ENCODE measurements at regions not wholly inside any gene's neighbourhood (a gene's known extent, or its start where the extent isn't known, plus 50 kb on each side); places are given as distances from the start of the nearest gene placed in this dataset.

DNA sequence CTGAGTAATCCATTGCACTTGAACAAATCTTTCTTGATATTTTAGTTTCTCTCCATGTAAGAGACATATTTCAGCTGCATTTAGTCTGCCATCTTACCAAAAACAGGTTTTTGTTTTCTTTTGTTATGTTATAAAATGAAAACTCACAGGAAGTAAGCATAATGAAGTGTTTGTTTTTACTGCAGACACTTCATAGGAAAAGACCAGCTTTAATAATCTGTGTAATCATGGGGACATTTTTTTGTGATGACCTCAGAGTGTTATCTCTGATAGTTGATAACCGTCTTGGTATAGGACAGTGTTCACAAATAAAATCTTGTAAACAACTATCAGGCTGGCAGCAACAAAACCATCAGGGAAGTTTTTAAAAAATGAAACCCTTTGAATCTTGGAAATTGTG lies 266.2 kb upstream of the OR4E1 start:
- no peaks in the 10 kb centered on the region for H3K36me3 ChIP-seq (ENCODE audit: control insufficient read depth, insufficient read depth, low read length)
- no peak overlapping the region for H3K56ac ChIP-seq (ENCODE audit: extremely low read depth, insufficient read depth, low read length)
- no peak overlapping the region for H2AFZ ChIP-seq (replicated peaks; ENCODE audit: low read length, poor library complexity)
- no peak overlapping the region for H4K91ac ChIP-seq (ENCODE audit: insufficient read depth, low read depth, low read length)
- no peak overlapping the region for H3K14ac ChIP-seq (replicated peaks; ENCODE audit: low read depth, low read length)
- intact Hi-C loops (cut with micrococcal nuclease): no loop called here
- H3K27me3 ChIP-seq (ENCODE audit: control insufficient read depth, insufficient read depth, low read length): no peaks in the 10 kb centered on the region
- in situ Hi-C loops (cut with MboI; ENCODE audit: low sequenced_read_pairs): no loop called here
- H3K4me2 ChIP-seq (ENCODE audit: low read depth, low read length): no peak overlapping the region
- H3K9me1 ChIP-seq (ENCODE audit: insufficient read depth, low read length): no peaks in the 10 kb centered on the region
- H4K20me1 ChIP-seq (ENCODE audit: insufficient read depth, low read length): no peaks in the 10 kb centered on the region
- H3K4me1 ChIP-seq (ENCODE audit: control insufficient read depth, insufficient read depth, low read length): no peaks in the 10 kb centered on the region
- H4K5ac ChIP-seq (ENCODE audit: low read depth, low read length): no peak overlapping the region
- no peak overlapping the region for H2BK20ac ChIP-seq (ENCODE audit: low read depth, low read length)
- POLR2A ChIA-PET (ENCODE audit: unreplicated experiment): no interaction called here
- no peak overlapping the region for H2AK9ac ChIP-seq (replicated peaks; ENCODE audit: low read depth, low read length, poor library complexity)
- DNase-seq (no peak), ATAC-seq (ENCODE audit: low read depth) (no peak)
- no peak overlapping the region for H3K4ac ChIP-seq (ENCODE audit: low read depth, low read length)
- dilution Hi-C loops (cut with HindIII; ENCODE audit: low sequenced_read_pairs, unreplicated experiment): no loop called here
- no peak overlapping the region for H3K9ac ChIP-seq (ENCODE audit: low read depth, low read length)
- TF ChIP-seq, protein P1, sequence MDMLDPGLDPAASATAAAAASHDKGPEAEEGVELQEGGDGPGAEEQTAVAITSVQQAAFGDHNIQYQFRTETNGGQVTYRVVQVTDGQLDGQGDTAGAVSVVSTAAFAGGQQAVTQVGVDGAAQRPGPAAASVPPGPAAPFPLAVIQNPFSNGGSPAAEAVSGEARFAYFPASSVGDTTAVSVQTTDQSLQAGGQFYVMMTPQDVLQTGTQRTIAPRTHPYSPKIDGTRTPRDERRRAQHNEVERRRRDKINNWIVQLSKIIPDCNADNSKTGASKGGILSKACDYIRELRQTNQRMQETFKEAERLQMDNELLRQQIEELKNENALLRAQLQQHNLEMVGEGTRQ (IDR thresholded peaks at IDR 0.05; ENCODE audit: low read depth, low read length): no peak
- TF ChIP-seq RCOR1 (IDR thresholded peaks at IDR 0.05; ENCODE audit: insufficient replicate concordance, low read length): no peak
- TF ChIP-seq, protein P2, sequence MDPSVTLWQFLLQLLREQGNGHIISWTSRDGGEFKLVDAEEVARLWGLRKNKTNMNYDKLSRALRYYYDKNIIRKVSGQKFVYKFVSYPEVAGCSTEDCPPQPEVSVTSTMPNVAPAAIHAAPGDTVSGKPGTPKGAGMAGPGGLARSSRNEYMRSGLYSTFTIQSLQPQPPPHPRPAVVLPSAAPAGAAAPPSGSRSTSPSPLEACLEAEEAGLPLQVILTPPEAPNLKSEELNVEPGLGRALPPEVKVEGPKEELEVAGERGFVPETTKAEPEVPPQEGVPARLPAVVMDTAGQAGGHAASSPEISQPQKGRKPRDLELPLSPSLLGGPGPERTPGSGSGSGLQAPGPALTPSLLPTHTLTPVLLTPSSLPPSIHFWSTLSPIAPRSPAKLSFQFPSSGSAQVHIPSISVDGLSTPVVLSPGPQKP (IDR thresholded peaks at IDR 0.05; ENCODE audit: borderline replicate concordance, low read depth, low read length): no peak
- no peak for TF ChIP-seq MXI1 (IDR thresholded peaks at IDR 0.05; ENCODE audit: borderline replicate concordance, low read depth, low read length)
- no peak for TF ChIP-seq CHD1 (IDR thresholded peaks at IDR 0.05; ENCODE audit: low read depth, low read length)
- TF ChIP-seq CEBPB (IDR thresholded peaks at IDR 0.05; ENCODE audit: low read depth, low read length): no peak
- no peak for TF ChIP-seq RFX5 (IDR thresholded peaks at IDR 0.05; ENCODE audit: low read depth, low read length)
- TF ChIP-seq SMC3 (IDR thresholded peaks at IDR 0.05; ENCODE audit: low read depth, low read length): no peak
- TF ChIP-seq RAD21 (IDR thresholded peaks at IDR 0.05; ENCODE audit: low read length): no peak
- TF ChIP-seq POLR2A (IDR thresholded peaks at IDR 0.05; ENCODE audit: low read depth, low read length): no peak
- TF ChIP-seq MAZ (IDR thresholded peaks at IDR 0.05; ENCODE audit: borderline replicate concordance, low read depth, low read length): no peak
- TF ChIP-seq, protein P3, sequence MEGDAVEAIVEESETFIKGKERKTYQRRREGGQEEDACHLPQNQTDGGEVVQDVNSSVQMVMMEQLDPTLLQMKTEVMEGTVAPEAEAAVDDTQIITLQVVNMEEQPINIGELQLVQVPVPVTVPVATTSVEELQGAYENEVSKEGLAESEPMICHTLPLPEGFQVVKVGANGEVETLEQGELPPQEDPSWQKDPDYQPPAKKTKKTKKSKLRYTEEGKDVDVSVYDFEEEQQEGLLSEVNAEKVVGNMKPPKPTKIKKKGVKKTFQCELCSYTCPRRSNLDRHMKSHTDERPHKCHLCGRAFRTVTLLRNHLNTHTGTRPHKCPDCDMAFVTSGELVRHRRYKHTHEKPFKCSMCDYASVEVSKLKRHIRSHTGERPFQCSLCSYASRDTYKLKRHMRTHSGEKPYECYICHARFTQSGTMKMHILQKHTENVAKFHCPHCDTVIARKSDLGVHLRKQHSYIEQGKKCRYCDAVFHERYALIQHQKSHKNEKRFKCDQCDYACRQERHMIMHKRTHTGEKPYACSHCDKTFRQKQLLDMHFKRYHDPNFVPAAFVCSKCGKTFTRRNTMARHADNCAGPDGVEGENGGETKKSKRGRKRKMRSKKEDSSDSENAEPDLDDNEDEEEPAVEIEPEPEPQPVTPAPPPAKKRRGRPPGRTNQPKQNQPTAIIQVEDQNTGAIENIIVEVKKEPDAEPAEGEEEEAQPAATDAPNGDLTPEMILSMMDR (conservative IDR thresholded peaks at IDR 0.05; ENCODE audit: low read depth, low read length): no peak
- no peak for TF ChIP-seq FOS (IDR thresholded peaks at IDR 0.05; ENCODE audit: low read depth, low read length)
- TF ChIP-seq BHLHE40 (IDR thresholded peaks at IDR 0.05; ENCODE audit: low read depth, low read length): no peak
- TF ChIP-seq NFE2L2 (IDR thresholded peaks at IDR 0.05; ENCODE audit: low read depth, low read length): no peak
- no peak for TF ChIP-seq MAFK (IDR thresholded peaks at IDR 0.05; ENCODE audit: low read depth, low read length)
- H3K27ac ChIP-seq (ENCODE audit: insufficient read depth, low read length): no peak overlapping the region
- CTCF ChIA-PET: no interaction called here
- H2BK5ac ChIP-seq (ENCODE audit: low read depth, low read length, poor library complexity, severe bottlenecking): no peak overlapping the region
- no peak overlapping the region for H2AK5ac ChIP-seq (ENCODE audit: low read depth, low read length)
- H3K18ac ChIP-seq (ENCODE audit: low read depth, low read length): no peak overlapping the region
- H2BK15ac ChIP-seq (ENCODE audit: low read depth, low read length): no peak overlapping the region
- H3K9me3 ChIP-seq (ENCODE audit: control insufficient read depth, insufficient read depth, low read length): no peaks in the 10 kb centered on the region
- no TSS peak for BruUV-seq (replicated peaks)
- H2BK120ac ChIP-seq (ENCODE audit: low read depth, low read length): no peak overlapping the region
- H3K79me1 ChIP-seq (ENCODE audit: low read depth in 1 of 2, low read length in 2 of 2): no peaks in the 10 kb centered on the region
- H3K4me3 ChIP-seq (ENCODE audit: insufficient read depth, low read depth, low read length): no peak overlapping the region
- WGBS, 2 experiments (ENCODE audit: extremely low coverage in 2 of 2, insufficient read length in 1 of 2): no CpG with 5 or more reads among the region's 1 CpG
- no peak overlapping the region for H3K23ac ChIP-seq (ENCODE audit: low read depth, low read length)
- no peak overlapping the region for H4K8ac ChIP-seq (ENCODE audit: low read depth in 2 of 2, low read length in 2 of 2)

All from IMR-90 (cell line).